ENCODE measurements at regions not wholly inside any gene's neighbourhood (a gene's known extent, or its start where the extent isn't known, plus 50 kb on each side); places are given as distances from the start of the nearest gene placed in this dataset. TPM values are rescaled to one million over a fixed set of nuclear protein-coding genes. Genes with fewer than 3 reads are reported as not detected.

GRCh38 chr20:54706581-54706980 is 231.2 kb downstream of the DOK5 start:
- H3K27me3 ChIP-seq, result no peaks in the 10 kb centered on the region
- H2AFZ ChIP-seq, result no peak overlapping the region
- no peak overlapping the region for H3K27ac ChIP-seq
- DNase-seq (ENCODE audit: low spot score), result no peak
- no peak overlapping the region for H3K4me2 ChIP-seq
- no peaks in the 10 kb centered on the region for H3K79me2 ChIP-seq
- no peaks in the 10 kb centered on the region for H3K4me1 ChIP-seq (ENCODE audit: insufficient read depth)
- H3K9me3 ChIP-seq (ENCODE audit: low read depth), result no peaks in the 10 kb centered on the region
- H3K4me3 ChIP-seq, result no peak overlapping the region
- no peaks in the 10 kb centered on the region for H3K36me3 ChIP-seq (replicated peaks; ENCODE audit: insufficient read depth, low read depth)
- no peaks in the 10 kb centered on the region for H3K9me2 ChIP-seq (replicated peaks; ENCODE audit: insufficient read depth)
- no peaks in the 10 kb centered on the region for H4K20me1 ChIP-seq (ENCODE audit: insufficient read depth, poor library complexity, severe bottlenecking)
- TF ChIP-seq EZH2 (IDR thresholded peaks at IDR 0.05; ENCODE audit: borderline replicate concordance) (no peak), EZH2phosphoT487 (IDR thresholded peaks at IDR 0.05; ENCODE audit: low read depth, severe bottlenecking, unreplicated experiment) (no peak), CTCF (IDR thresholded peaks at IDR 0.05; ENCODE audit: poor library complexity) (no peak)
- 79% methylated on average over 4 of the region's 4 CpGs for WGBS (ENCODE audit: low lambda C conversion rate, missing lambda C conversion rate)

GRCh38 chr20:54704032-54704635 is 228.7 kb downstream of the DOK5 start:
- TF ChIP-seq EZH2 (IDR thresholded peaks at IDR 0.05; ENCODE audit: borderline replicate concordance) (no peak), CTCF (IDR thresholded peaks at IDR 0.05; ENCODE audit: poor library complexity) (no peak), EZH2phosphoT487 (IDR thresholded peaks at IDR 0.05; ENCODE audit: low read depth, severe bottlenecking, unreplicated experiment) (no peak)
- H3K27me3 ChIP-seq, result no peaks in the 10 kb centered on the region
- no peak overlapping the region for H3K4me2 ChIP-seq
- H3K4me1 ChIP-seq (ENCODE audit: insufficient read depth), result no peaks in the 10 kb centered on the region
- H2AFZ ChIP-seq, result no peak overlapping the region
- no peak overlapping the region for H3K4me3 ChIP-seq
- H3K36me3 ChIP-seq (replicated peaks; ENCODE audit: insufficient read depth, low read depth), result no peaks in the 10 kb centered on the region
- no peaks in the 10 kb centered on the region for H4K20me1 ChIP-seq (ENCODE audit: insufficient read depth, poor library complexity, severe bottlenecking)
- no peaks in the 10 kb centered on the region for H3K9me2 ChIP-seq (replicated peaks; ENCODE audit: insufficient read depth)
- H3K79me2 ChIP-seq, result no peaks in the 10 kb centered on the region
- DNase-seq (ENCODE audit: low spot score), result no peak
- 87% methylated on average over 6 of the region's 6 CpGs for WGBS (ENCODE audit: low lambda C conversion rate, missing lambda C conversion rate)
- no peak overlapping the region for H3K27ac ChIP-seq
- H3K9me3 ChIP-seq (ENCODE audit: low read depth), result no peaks in the 10 kb centered on the region

Small RNA genes lying in the stretch of these regions (small RNA-seq; reads per million reads assigned to genes)
- not detected for gene RNU4ATAC7P
